H1 (cell line): ENCODE measurements at regions not wholly inside any gene's neighbourhood (a gene's known extent, or its start where the extent isn't known, plus 50 kb on each side); places are given as distances from the start of the nearest gene placed in this dataset.

Experiments
- CTCF ChIA-PET: fragments of 300-600 bp; sonication (Branson Sonifier 250); formaldehyde crosslinking; loops from one replicate; lab custom pipeline; 2021; ENCODE audit not compliant: partially characterized antibody; lab: Charles Lee
- POLR2A ChIA-PET: fragments of 300-600 bp; sonication (Branson Sonifier 250); formaldehyde crosslinking; loops from one replicate; lab custom pipeline; 2021; ENCODE audit warnings: inconsistent platforms; ENCODE audit not compliant: partially characterized antibody; lab: Charles Lee
- DNase-seq, 2 experiments: peaks; one replicate each; pipeline versions ENCODE4 v3.0.0 to v3.0.0-alpha.2; 2010 to 2022; ENCODE audit warnings: low spot score in 2 of 2, low read depth in 1 of 2, mixed read lengths in 1 of 2
- FAIRE-seq: peaks from 2 replicates; lab custom pipeline; 2011; peaks lifted over from hg19 to GRCh38; lab: Jason Lieb, UNC
- H2AFZ ChIP-seq: 2 replicates; pipeline ENCODE4 v1.8.1; 2012; ENCODE audit warnings: low read length, inconsistent platforms
- H2AK5ac ChIP-seq: 2 replicates; pipeline ENCODE4 v1.6.1; 2013; ENCODE audit warnings: low read depth, low read length
- H2BK120ac ChIP-seq: replicated peaks from 2 replicates; pipeline ENCODE3; 2013; ENCODE audit warnings: low read depth, low read length, inconsistent platforms
- H2BK12ac ChIP-seq: 2 replicates; pipeline ENCODE4 v1.6.1; 2013; ENCODE audit warnings: low read depth, low read length
- H2BK15ac ChIP-seq: 2 replicates; pipeline ENCODE4 v1.6.1; 2013; ENCODE audit warnings: low read length
- H2BK20ac ChIP-seq: 2 replicates; pipeline ENCODE4 v1.6.1; 2013; ENCODE audit warnings: low read length
- H2BK5ac ChIP-seq: 2 replicates; pipeline ENCODE4 v1.6.1; 2013; ENCODE audit warnings: low read depth, low read length
- H3K14ac ChIP-seq: 2 replicates; pipeline ENCODE4 v1.6.1; 2013; ENCODE audit warnings: inconsistent platforms; ENCODE audit not compliant: insufficient read length
- H3K18ac ChIP-seq: 2 replicates; pipeline ENCODE4 v1.6.1; 2013; ENCODE audit warnings: low read length; ENCODE audit errors: extremely low read depth
- H3K23ac ChIP-seq: 2 replicates; pipeline ENCODE4 v1.6.1; 2013; ENCODE audit warnings: inconsistent platforms; ENCODE audit not compliant: insufficient read length
- H3K23me2 ChIP-seq: 2 replicates; pipeline ENCODE4 v1.6.1; 2013; ENCODE audit warnings: low read depth, low read length
- H3K27ac ChIP-seq: 2 replicates; pipeline ENCODE4 v1.6.1; 2011; ENCODE audit warnings: low read depth, low read length, inconsistent platforms
- H3K27me3 ChIP-seq, 4 experiments: replicated peaks in 1 of 4; 1 replicate in 1 of 4; 2 replicates in 3 of 4; pipeline versions ENCODE4 v1.6.1 to v1.8.1; 2011 to 2013; ENCODE audit warnings: low read length in 3 of 4, mild to moderate bottlenecking in 3 of 4, inconsistent platforms in 2 of 4, mixed read lengths in 2 of 4, moderate library complexity in 1 of 4; ENCODE audit not compliant: control insufficient read depth in 3 of 4, insufficient read depth in 3 of 4; ENCODE audit errors: extremely low read depth in 1 of 4
- H3K36me3 ChIP-seq, 4 experiments: 2 replicates each; pipeline versions ENCODE4 v1.6.1 to v1.8.1; 2011 to 2013; ENCODE audit warnings: mild to moderate bottlenecking in 4 of 4, low read length in 3 of 4, moderate library complexity in 2 of 4, control low read depth in 1 of 4, inconsistent platforms in 1 of 4; ENCODE audit not compliant: insufficient read depth in 4 of 4, control insufficient read depth in 2 of 4
- H3K4ac ChIP-seq: replicated peaks from 2 replicates; pipeline ENCODE3; 2013; ENCODE audit warnings: low read length, low read depth, mixed read lengths, inconsistent platforms; ENCODE audit not compliant: insufficient read length
- H3K4me1 ChIP-seq, 4 experiments: replicated peaks in 1 of 4; 1 replicate in 1 of 4; 2 replicates in 3 of 4; pipeline versions ENCODE4 v1.6.1 to v1.8.1; 2011 to 2013; ENCODE audit warnings: low read length in 3 of 4, inconsistent platforms in 2 of 4, mixed read lengths in 1 of 4; ENCODE audit not compliant: insufficient read depth in 4 of 4, control insufficient read depth in 3 of 4
- H3K4me2 ChIP-seq, 2 experiments: 2 replicates each; pipeline versions ENCODE4 v1.6.1 to v1.8.1; 2011 to 2013; ENCODE audit warnings: low read depth in 2 of 2, low read length in 2 of 2, control low read depth in 1 of 2, inconsistent platforms in 1 of 2, mild to moderate bottlenecking in 1 of 2; ENCODE audit not compliant: insufficient read depth in 1 of 2
- H3K4me3 ChIP-seq, 4 experiments: fragments of 200-600, 300-600 bp in 1 of 4; sonication (generic), shearing (Covaris generic), sonication (Bioruptor Twin) in 1 of 4; 2 replicates each; pipeline versions ENCODE4 v1.5.1 to v1.8.1; 2011 to 2016; ENCODE audit warnings: low read length in 4 of 4, low read depth in 3 of 4, control low read depth in 2 of 4, inconsistent platforms in 2 of 4, mild to moderate bottlenecking in 2 of 4, mixed read lengths in 1 of 4, moderate library complexity in 1 of 4; ENCODE audit not compliant: insufficient read depth in 2 of 4; ENCODE audit errors: extremely low read depth in 1 of 4
- H3K56ac ChIP-seq: replicated peaks from 2 replicates; pipeline ENCODE3; 2013; ENCODE audit warnings: low read depth, mild to moderate bottlenecking, mixed read lengths, low read length, inconsistent platforms; ENCODE audit not compliant: insufficient read length
- H3K79me1 ChIP-seq: 2 replicates; pipeline ENCODE4 v1.6.1; 2013; ENCODE audit warnings: low read depth, low read length, control low read depth
- H3K79me2 ChIP-seq, 2 experiments: 2 replicates each; pipeline versions ENCODE4 v1.6.1 to v1.8.1; 2012 to 2013; ENCODE audit warnings: low read length in 2 of 2, mild to moderate bottlenecking in 2 of 2, inconsistent platforms in 1 of 2; ENCODE audit not compliant: insufficient read depth in 2 of 2, control insufficient read depth in 1 of 2
- H3K9ac ChIP-seq, 4 experiments: replicated peaks in 1 of 4; 1 replicate in 1 of 4; 2 replicates in 3 of 4; pipeline versions ENCODE4 v1.6.1 to v1.8.1; 2011 to 2013; ENCODE audit warnings: low read depth in 3 of 4, low read length in 3 of 4, control low read depth in 2 of 4, mild to moderate bottlenecking in 2 of 4, moderate library complexity in 2 of 4, inconsistent platforms in 1 of 4; ENCODE audit errors: extremely low read depth in 1 of 4
- H3K9me3 ChIP-seq, 2 experiments: 2 replicates each; pipeline versions ENCODE4 v1.6.1 to v1.8.1; 2012 to 2013; ENCODE audit warnings: mild to moderate bottlenecking in 2 of 2, moderate library complexity in 2 of 2, control low read depth in 1 of 2, inconsistent platforms in 1 of 2, low read depth in 1 of 2, low read length in 1 of 2, mixed read lengths in 1 of 2; ENCODE audit not compliant: insufficient read depth in 2 of 2
- H4K20me1 ChIP-seq, 2 experiments: replicated peaks in 1 of 2; 2 replicates each; pipeline versions ENCODE3 to v1.8.1; 2011 to 2013; ENCODE audit warnings: inconsistent platforms in 2 of 2, low read length in 2 of 2, mild to moderate bottlenecking in 1 of 2; ENCODE audit not compliant: insufficient read depth in 2 of 2, control insufficient read depth in 1 of 2
- H4K5ac ChIP-seq: 2 replicates; pipeline ENCODE4 v1.6.1; 2013; ENCODE audit warnings: low read length, low read depth, mixed read lengths, inconsistent platforms; ENCODE audit not compliant: insufficient read length
- H4K8ac ChIP-seq: 2 replicates; pipeline ENCODE4 v1.8.0; 2013; ENCODE audit warnings: mild to moderate bottlenecking, moderate library complexity, low read length, inconsistent platforms; ENCODE audit not compliant: insufficient read depth; ENCODE audit errors: extremely low read depth
- H4K91ac ChIP-seq: replicated peaks from 2 replicates; pipeline ENCODE3; 2013; ENCODE audit warnings: low read length, mixed read lengths, inconsistent platforms; ENCODE audit not compliant: insufficient read length
- POLR2AphosphoS5 ChIP-seq: IDR thresholded peaks from 2 replicates; pipeline ENCODE4 v1.6.1; 2011; ENCODE audit warnings: low read depth, low read length
- SIN3A ChIP-seq, 2 experiments: IDR thresholded peaks in 1 of 2; conservative IDR thresholded peaks in 1 of 2; 2 replicates each; pipeline ENCODE4 v1.6.1; 2011 to 2012; ENCODE audit warnings: low read length in 2 of 2, improper control_type of control experiment in 1 of 2, low read depth in 1 of 2, mild to moderate bottlenecking in 1 of 2
- SUZ12 ChIP-seq: fragments of 200-600 bp; sonication (generic); IDR thresholded peaks from 2 replicates; pipeline ENCODE4 v1.6.1; 2012; ENCODE audit warnings: mild to moderate bottlenecking, inconsistent platforms, low read length, moderate library complexity, mixed read lengths
- YY1 ChIP-seq: IDR thresholded peaks from 2 replicates; pipeline ENCODE4 v1.6.1; 2011; ENCODE audit warnings: low read depth, mild to moderate bottlenecking, low read length
- WGBS, 2 experiments: shearing (Covaris generic) in 1 of 2; methylation state at CpG; one replicate each; pipeline versions ENCODE4 v1.1.6 to v1.1.7; 2013 to 2015; ENCODE audit warnings: low lambda C conversion rate in 2 of 2, mixed read lengths in 2 of 2, inconsistent platforms in 1 of 2, low coverage in 1 of 2, missing lambda C conversion rate in 1 of 2; ENCODE audit not compliant: insufficient replicate concordance in 2 of 2, insufficient coverage in 1 of 2, insufficient read length in 1 of 2; ENCODE audit errors: extremely low coverage in 1 of 2, missing lambda C conversion rate in 1 of 2; 5-methylcytosine and 5-hydroxymethylcytosine counted together

GRCh38 chr11:32323814-32324130, 111.6 kb downstream of the WT1 start:
- Histone ChIP-seq H3K4ac (no peak overlapping the region), H3K36me3 (no peaks in the 10 kb centered on the region), H2BK5ac (no peak overlapping the region), H4K20me1 (no peaks in the 10 kb centered on the region), H3K23ac (no peak overlapping the region), H3K9me3 (no peaks in the 10 kb centered on the region), H2BK15ac (no peak overlapping the region), H3K4me3 (no peak overlapping the region), H3K27me3 (no peaks in the 10 kb centered on the region), H3K79me1 (no peaks in the 10 kb centered on the region), H3K27ac (no peak overlapping the region), H4K5ac (no peak overlapping the region), H3K79me2 (no peaks in the 10 kb centered on the region), H3K14ac (no peak overlapping the region), H2BK12ac (no peak overlapping the region), H3K4me1 (no peaks in the 10 kb centered on the region), H2BK20ac (no peak overlapping the region), H3K4me2 (no peak overlapping the region), H3K9ac (no peak overlapping the region), H2AK5ac (no peak overlapping the region), H3K56ac (no peak overlapping the region), H2BK120ac (no peak overlapping the region), H2AFZ (no peak overlapping the region), H4K8ac (no peak overlapping the region), H4K91ac (no peak overlapping the region), H3K18ac (no peak overlapping the region), H3K23me2 (no peaks in the 10 kb centered on the region)
- WGBS, 2 experiments: 16% methylated on average over 3 of the region's 3 CpGs; no CpG with 5 or more reads in 1 of the 2 experiments
- POLR2A ChIA-PET: interaction anchor here (0.9 kb wide), 1 partner anchor 10 kb away, joined by 3 read pairs; no protein-coding TSS in a partner anchor
- no peak for TF ChIP-seq SUZ12
- TF ChIP-seq SIN3A (conservative IDR thresholded peaks at IDR 0.05 in 1 of 2, IDR thresholded peaks at IDR 0.05 in 1 of 2; ENCODE audit: low read depth in 1 of 2, low read length in 2 of 2): no peak
- TF ChIP-seq POLR2AphosphoS5: no peak
- no peak for TF ChIP-seq YY1
- DNase-seq: no peak
- FAIRE-seq: no peak
- CTCF ChIA-PET: interaction anchor here (0.6 to 8.5 kb wide), 26 partner anchors 8 to 469 kb away, joined by 3 to 125 read pairs (median 5); no protein-coding TSS in a partner anchor
